Endothelial cell of umbilical vein (primary cell): ENCODE measurements at regions not wholly inside any gene's neighbourhood (a gene's known extent, or its start where the extent isn't known, plus 50 kb on each side); places are given as distances from the start of the nearest gene placed in this dataset.

Source experiments
- BruUV-seq: library from RNA; stranded (reverse); fragments of 400-500 nt; replicated peaks from 2 replicates; lab custom pipeline; 2021; lab: Mats Ljungman, UMichigan
- CTCF ChIA-PET: fragments of 300-600, 350-600 bp; sonication (Branson Sonifier 250); formaldehyde crosslinking; loops from one replicate; lab custom pipeline; 2021; ENCODE audit warnings: antibody characterized with exemption, inconsistent platforms; lab: Charles Lee
- POLR2A ChIA-PET: fragments of 300-600, 350-600 bp; sonication (Branson Sonifier 250); formaldehyde crosslinking; loops from one replicate; lab custom pipeline; 2021; ENCODE audit warnings: antibody characterized with exemption, inconsistent platforms; lab: Charles Lee
- DNase-seq: peaks from one replicate; pipeline ENCODE4 v3.0.0-alpha.2; 2011; ENCODE audit warnings: low read depth, low spot score
- FAIRE-seq: peaks from 2 replicates; lab custom pipeline; 2011; peaks lifted over from hg19 to GRCh38; lab: Jason Lieb, UNC
- H2AFZ ChIP-seq: 2 replicates; pipeline ENCODE4 v1.6.0; 2012; ENCODE audit warnings: low read depth, low read length, control low read depth, inconsistent platforms
- H3K27ac ChIP-seq: 2 replicates; pipeline ENCODE4 v1.5.1; 2011; ENCODE audit warnings: low read depth, mild to moderate bottlenecking, control low read depth, low read length, moderate library complexity; ENCODE audit not compliant: insufficient read depth
- H3K27me3 ChIP-seq, 2 experiments: 2 replicates each; pipeline versions ENCODE4 v1.6.0 to v1.6.1; 2011; ENCODE audit warnings: low read length in 2 of 2, mixed read lengths in 1 of 2; ENCODE audit not compliant: control insufficient read depth in 2 of 2, insufficient read depth in 2 of 2
- H3K36me3 ChIP-seq, 2 experiments: 2 replicates in 1 of 2; 3 replicates in 1 of 2; pipeline ENCODE4 v1.5.1; 2011; ENCODE audit warnings: low read length in 2 of 2, mild to moderate bottlenecking in 1 of 2, moderate library complexity in 1 of 2; ENCODE audit not compliant: control insufficient read depth in 2 of 2, insufficient read depth in 2 of 2; ENCODE audit errors: extremely low read depth in 1 of 2
- H3K4me1 ChIP-seq: 3 replicates; pipeline ENCODE4 v1.5.1; 2011; ENCODE audit warnings: mild to moderate bottlenecking, low read length; ENCODE audit not compliant: control insufficient read depth, insufficient read depth; ENCODE audit errors: extremely low read depth
- H3K4me2 ChIP-seq: 2 replicates; pipeline ENCODE4 v1.6.1; 2011; ENCODE audit warnings: low read length, control low read depth, mixed read lengths; ENCODE audit not compliant: insufficient read depth
- H3K4me3 ChIP-seq, 3 experiments: fragments of 200-600 bp in 1 of 3; sonication (generic), shearing (Covaris generic) in 1 of 3; replicated peaks in 1 of 3; 2 replicates each; pipeline ENCODE4 v1.5.1; 2011 to 2016; ENCODE audit warnings: control low read depth in 3 of 3, low read length in 3 of 3, mild to moderate bottlenecking in 2 of 3, inconsistent platforms in 1 of 3, low read depth in 1 of 3, moderate library complexity in 1 of 3; ENCODE audit not compliant: insufficient read depth in 1 of 3
- H3K79me2 ChIP-seq: 2 replicates; pipeline ENCODE4 v1.6.0; 2012; ENCODE audit warnings: low read length, inconsistent platforms; ENCODE audit not compliant: control insufficient read depth, insufficient read depth
- H3K9ac ChIP-seq: replicated peaks from 2 replicates; pipeline ENCODE3; 2011; ENCODE audit warnings: low read length, control low read depth; ENCODE audit not compliant: insufficient read depth; ENCODE audit errors: extremely low read depth
- H3K9me1 ChIP-seq: replicated peaks from 3 replicates; pipeline ENCODE4 v1.6.0; 2011; ENCODE audit warnings: mild to moderate bottlenecking, low read length; ENCODE audit not compliant: control insufficient read depth, insufficient read depth; ENCODE audit errors: extremely low read depth
- H3K9me3 ChIP-seq: replicated peaks from 2 replicates; pipeline ENCODE4 v1.5.1; 2012; ENCODE audit warnings: low read length, inconsistent platforms; ENCODE audit not compliant: control insufficient read depth, insufficient read depth
- H4K20me1 ChIP-seq: replicated peaks from 2 replicates; pipeline ENCODE3; 2011; ENCODE audit warnings: mild to moderate bottlenecking, low read length; ENCODE audit not compliant: control insufficient read depth, insufficient read depth; ENCODE audit errors: extremely low read depth
- CTCF ChIP-seq, 2 donors: IDR thresholded peaks; 1 replicate in 1 of 2; 2 replicates in 1 of 2; pipeline ENCODE4 v1.5.1; 2011; ENCODE audit warnings: low read length in 2 of 2, mild to moderate bottlenecking in 2 of 2, moderate library complexity in 2 of 2, control low read depth in 1 of 2, inconsistent platforms in 1 of 2, low read depth in 1 of 2; ENCODE audit not compliant: insufficient read depth in 1 of 2; ENCODE audit errors: extremely low read depth in 1 of 2
- EZH2 ChIP-seq: IDR thresholded peaks from 2 replicates; pipeline ENCODE4 v1.6.1; 2012; ENCODE audit warnings: borderline replicate concordance, low read depth, mild to moderate bottlenecking, moderate library complexity, low read length, inconsistent platforms; ENCODE audit not compliant: severe bottlenecking
- FOS ChIP-seq: IDR thresholded peaks from 2 replicates; pipeline ENCODE4 v1.6.1; 2011; ENCODE audit warnings: mild to moderate bottlenecking, low read length, moderate library complexity, borderline replicate concordance; ENCODE audit not compliant: insufficient read depth
- GATA2 ChIP-seq: IDR thresholded peaks from 2 replicates; pipeline ENCODE4 v1.7.0; 2011; ENCODE audit warnings: low read depth, mild to moderate bottlenecking, moderate library complexity, mixed read lengths, low read length; ENCODE audit not compliant: insufficient read length, insufficient read depth
- JUN ChIP-seq: IDR thresholded peaks from 2 replicates; pipeline ENCODE4 v1.6.1; 2011; ENCODE audit warnings: borderline replicate concordance, low read depth; ENCODE audit not compliant: insufficient read length, insufficient read depth
- MAX ChIP-seq: IDR thresholded peaks from 2 replicates; pipeline ENCODE4 v1.6.1; 2011; ENCODE audit not compliant: insufficient read depth, insufficient read length
- MYC ChIP-seq: IDR thresholded peaks from one replicate; pipeline ENCODE4 v1.6.1; 2011; ENCODE audit warnings: mild to moderate bottlenecking, low read depth, low read length
- POLR2A ChIP-seq: IDR thresholded peaks from 2 replicates; pipeline ENCODE4 v1.6.1; 2012; ENCODE audit warnings: low read depth, mild to moderate bottlenecking, control low read depth, low read length
- POLR2AphosphoS5 ChIP-seq: IDR thresholded peaks from 2 replicates; pipeline ENCODE4 v1.6.1; 2012; ENCODE audit warnings: low read depth, mild to moderate bottlenecking, control low read depth, low read length, moderate library complexity; ENCODE audit not compliant: insufficient read depth
- dilution Hi-C: fragments of 300-500 bp; cut with MboI; formaldehyde crosslinking; loops from one replicate; pipeline ENCODE4 v1.15.0; 2019; ENCODE audit warnings: low sequenced_read_pairs; ENCODE audit not compliant: extremely low pct_ligation_motif_present
- intact Hi-C: fragments of 100-400 bp; cut with micrococcal nuclease; formaldehyde crosslinking; loops from one replicate; pipeline ENCODE4 v1.10.0; 2022

GRCh38 chr9:115237385-115237998, 119.5 kb upstream of the TNC start:
- no peak overlapping the region for H3K9ac ChIP-seq
- FAIRE-seq (no peak), DNase-seq (no peak)
- no peak overlapping the region for H3K27ac ChIP-seq
- H3K79me2 ChIP-seq, result no peaks in the 10 kb centered on the region
- TF ChIP-seq GATA2 (no peak), JUN (no peak), MYC (no peak), EZH2 (no peak)
- ChIA-PET CTCF (no interaction called here), POLR2A (no interaction called here)
- H3K27me3 ChIP-seq, result no peaks in the 10 kb centered on the region
- dilution Hi-C loops, result no loop called here
- no peak overlapping the region for H3K4me3 ChIP-seq
- intact Hi-C loops, result no loop called here
- no peaks in the 10 kb centered on the region for H3K4me1 ChIP-seq
- H2AFZ ChIP-seq, result no peak overlapping the region
- no peak overlapping the region for H3K4me2 ChIP-seq
- no TSS peak for BruUV-seq
- no peaks in the 10 kb centered on the region for H3K36me3 ChIP-seq
- no peaks in the 10 kb centered on the region for H3K9me1 ChIP-seq
- H4K20me1 ChIP-seq, result no peaks in the 10 kb centered on the region
- H3K9me3 ChIP-seq, result no peaks in the 10 kb centered on the region

GRCh38 chr9:115240676-115241075, 122.7 kb upstream of the TNC start:
- no peak for DNase-seq
- no peak overlapping the region for H3K9ac ChIP-seq
- H3K27ac ChIP-seq, result no peak overlapping the region
- no peak for FAIRE-seq
- H4K20me1 ChIP-seq, result no peaks in the 10 kb centered on the region
- H3K27me3 ChIP-seq, result no peaks in the 10 kb centered on the region
- no peaks in the 10 kb centered on the region for H3K9me1 ChIP-seq
- no peaks in the 10 kb centered on the region for H3K4me1 ChIP-seq
- H3K36me3 ChIP-seq, result no peaks in the 10 kb centered on the region
- no peaks in the 10 kb centered on the region for H3K79me2 ChIP-seq
- no TSS peak for BruUV-seq
- dilution Hi-C loops, result no loop called here
- no peaks in the 10 kb centered on the region for H3K9me3 ChIP-seq
- H2AFZ ChIP-seq, result no peak overlapping the region
- ChIA-PET POLR2A (no interaction called here), CTCF (no interaction called here)
- H3K4me3 ChIP-seq, result no peak overlapping the region
- H3K4me2 ChIP-seq, result no peak overlapping the region
- TF ChIP-seq JUN, result no peak
- TF ChIP-seq MAX, result no peak
- no peak for TF ChIP-seq POLR2AphosphoS5
- no peak for TF ChIP-seq EZH2
- TF ChIP-seq FOS, result no peak
- no peak for TF ChIP-seq MYC
- no peak for TF ChIP-seq GATA2
- TF ChIP-seq POLR2A, result no peak
- TF ChIP-seq CTCF (IDR thresholded peaks at IDR 0.05; ENCODE audit: extremely low read depth in 1 of 2, insufficient read depth in 1 of 2, low read depth in 1 of 2, low read length in 2 of 2), result no peak
- intact Hi-C loops, result no loop called here
